KMS-11 (cell line): ENCODE measurements at regions not wholly inside any gene's neighbourhood (a gene's known extent, or its start where the extent isn't known, plus 50 kb on each side); places are given as distances from the start of the nearest gene placed in this dataset.

Source experiments
- H2AFZ ChIP-seq: fragments of 200-600 bp; sonication (generic); 2 replicates; pipeline ENCODE4 v1.6.1; 2016; ENCODE audit warnings: antibody characterized with exemption, mixed run types, low read depth
- H3K27ac ChIP-seq: fragments of 200-600 bp; sonication (generic); 2 replicates; pipeline ENCODE4 v1.6.1; 2016; ENCODE audit warnings: mild to moderate bottlenecking, mixed run types
- H3K27me3 ChIP-seq: fragments of 200-600 bp; sonication (generic); 2 replicates; pipeline ENCODE4 v1.6.1; 2017; ENCODE audit warnings: mild to moderate bottlenecking, low read depth, mixed run types, moderate library complexity; ENCODE audit not compliant: insufficient read depth
- H3K36me3 ChIP-seq: fragments of 200-600 bp; sonication (generic); 2 replicates; pipeline ENCODE4 v1.6.1; 2017; ENCODE audit warnings: mild to moderate bottlenecking, mixed run types; ENCODE audit not compliant: insufficient read depth
- H3K4me1 ChIP-seq: fragments of 200-600 bp; sonication (generic); 2 replicates; pipeline ENCODE4 v1.6.1; 2016; ENCODE audit warnings: mild to moderate bottlenecking, low read depth, mixed run types; ENCODE audit not compliant: poor library complexity, severe bottlenecking
- H3K4me2 ChIP-seq: fragments of 200-600 bp; sonication (generic); 2 replicates; pipeline ENCODE4 v1.7.0; 2016; ENCODE audit warnings: mild to moderate bottlenecking, mixed run types
- H3K4me3 ChIP-seq: fragments of 200-600 bp; sonication (generic); IDR thresholded peaks from 2 replicates; pipeline ENCODE4 v1.6.1; 2017; ENCODE audit warnings: low read depth, low read length, mixed read lengths; ENCODE audit not compliant: insufficient read depth
- H3K79me2 ChIP-seq: fragments of 200-600 bp; sonication (generic); 2 replicates; pipeline ENCODE4 v1.6.1; 2016; ENCODE audit warnings: low read depth, mixed run types; ENCODE audit not compliant: insufficient read depth
- H3K9ac ChIP-seq: fragments of 200-600 bp; sonication (generic); 2 replicates; pipeline ENCODE4 v1.6.1; 2016; ENCODE audit warnings: mild to moderate bottlenecking, mixed run types
- H4K20me1 ChIP-seq: fragments of 200-600 bp; sonication (generic); 2 replicates; pipeline ENCODE4 v1.6.1; 2016; ENCODE audit warnings: mild to moderate bottlenecking, mixed run types; ENCODE audit not compliant: insufficient read depth
- TF ChIP-seq, protein P1 (sequence below): fragments of 200-600 bp; sonication (generic); conservative IDR thresholded peaks from 2 replicates; pipeline ENCODE4 v1.6.1; 2017; ENCODE audit warnings: low read depth, mild to moderate bottlenecking, antibody characterized with exemption, low read length, moderate library complexity, mixed read lengths

DNA sequence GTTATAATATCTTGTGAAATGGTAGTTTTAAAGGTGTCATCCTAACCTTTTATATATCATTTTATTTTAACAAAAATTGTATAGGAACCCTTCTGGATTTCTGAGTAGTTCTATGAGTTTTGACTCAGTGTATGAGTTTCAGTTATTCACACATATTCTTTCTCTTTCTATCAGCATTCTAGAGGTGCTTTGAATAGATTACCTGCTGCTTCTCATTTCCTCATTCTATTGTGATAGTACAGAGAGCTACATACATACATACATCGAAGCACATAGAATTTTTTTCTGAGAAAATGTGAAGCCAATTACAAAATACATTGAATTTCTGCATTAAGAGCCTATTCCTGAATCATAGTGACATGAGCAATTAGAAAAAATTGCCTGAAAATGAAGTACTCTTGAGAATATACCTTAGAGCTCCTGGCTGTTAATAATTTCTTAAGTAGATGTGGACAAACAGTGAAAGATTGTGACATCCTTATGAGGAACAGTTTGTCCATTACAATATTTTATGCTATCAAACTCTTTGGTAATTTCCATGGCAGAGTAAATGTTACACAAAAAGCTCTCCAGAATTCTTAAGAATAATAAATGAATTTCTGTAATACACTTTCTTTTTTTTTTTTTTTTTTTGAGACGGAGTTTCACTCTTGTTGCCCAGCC lies 556.6 kb downstream of the TRHDE start:
- no peak overlapping the region for H2AFZ ChIP-seq

DNA sequence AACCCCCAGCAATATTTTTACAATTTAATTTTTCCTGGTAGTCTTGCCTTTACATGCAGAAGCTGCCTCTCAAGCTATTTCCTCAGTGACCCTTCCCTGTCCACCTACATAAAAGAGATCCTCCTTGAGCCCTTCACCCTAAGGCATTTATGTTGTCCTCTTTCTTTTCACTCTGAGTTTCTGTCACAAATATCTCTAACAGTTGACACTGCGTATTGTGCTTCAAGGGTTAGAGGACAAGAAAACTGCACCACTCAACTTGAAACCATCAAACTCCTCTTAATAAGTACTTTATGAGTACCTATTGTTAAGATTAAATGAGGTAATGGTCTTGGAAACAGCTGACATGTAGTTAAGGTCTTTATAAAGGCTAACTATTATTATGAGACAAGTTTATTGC lies 557.7 kb downstream of the TRHDE start:
- H3K27me3 ChIP-seq: no peaks in the 10 kb centered on the region

More for the DNA sequence above, 556.6 kb downstream of the TRHDE start:
- H3K36me3 ChIP-seq: no peaks in the 10 kb centered on the region
- TF ChIP-seq, protein P1, sequence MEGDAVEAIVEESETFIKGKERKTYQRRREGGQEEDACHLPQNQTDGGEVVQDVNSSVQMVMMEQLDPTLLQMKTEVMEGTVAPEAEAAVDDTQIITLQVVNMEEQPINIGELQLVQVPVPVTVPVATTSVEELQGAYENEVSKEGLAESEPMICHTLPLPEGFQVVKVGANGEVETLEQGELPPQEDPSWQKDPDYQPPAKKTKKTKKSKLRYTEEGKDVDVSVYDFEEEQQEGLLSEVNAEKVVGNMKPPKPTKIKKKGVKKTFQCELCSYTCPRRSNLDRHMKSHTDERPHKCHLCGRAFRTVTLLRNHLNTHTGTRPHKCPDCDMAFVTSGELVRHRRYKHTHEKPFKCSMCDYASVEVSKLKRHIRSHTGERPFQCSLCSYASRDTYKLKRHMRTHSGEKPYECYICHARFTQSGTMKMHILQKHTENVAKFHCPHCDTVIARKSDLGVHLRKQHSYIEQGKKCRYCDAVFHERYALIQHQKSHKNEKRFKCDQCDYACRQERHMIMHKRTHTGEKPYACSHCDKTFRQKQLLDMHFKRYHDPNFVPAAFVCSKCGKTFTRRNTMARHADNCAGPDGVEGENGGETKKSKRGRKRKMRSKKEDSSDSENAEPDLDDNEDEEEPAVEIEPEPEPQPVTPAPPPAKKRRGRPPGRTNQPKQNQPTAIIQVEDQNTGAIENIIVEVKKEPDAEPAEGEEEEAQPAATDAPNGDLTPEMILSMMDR: no peak
- H3K4me2 ChIP-seq: no peak overlapping the region
- no peaks in the 10 kb centered on the region for H3K27me3 ChIP-seq
- H3K9ac ChIP-seq: no peak overlapping the region
- no peak overlapping the region for H3K4me3 ChIP-seq
- no peak overlapping the region for H3K27ac ChIP-seq
- no peaks in the 10 kb centered on the region for H3K79me2 ChIP-seq
- H4K20me1 ChIP-seq: no peaks in the 10 kb centered on the region
- H3K4me1 ChIP-seq: no peaks in the 10 kb centered on the region

DNA sequence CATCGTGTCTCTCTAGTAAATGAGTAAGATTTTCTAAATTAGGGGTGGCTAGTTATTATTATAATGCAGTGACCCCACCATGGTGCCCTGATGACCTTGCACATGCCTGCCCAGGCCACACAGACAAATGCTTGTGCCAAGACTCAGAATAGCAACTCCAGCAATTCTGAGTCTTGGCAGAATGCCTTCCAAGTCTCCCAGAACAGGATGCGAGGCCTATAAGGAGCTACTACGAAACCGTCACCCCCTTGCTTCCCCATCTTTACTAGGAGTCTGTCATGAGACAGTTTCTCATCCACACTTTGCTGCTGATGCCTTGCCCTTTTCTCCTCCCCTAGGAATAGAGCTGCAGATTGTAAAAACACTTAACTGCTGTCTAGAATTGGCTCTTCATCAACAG lies 559.9 kb downstream of the TRHDE start:
- Histone ChIP-seq H3K4me1 (no peaks in the 10 kb centered on the region), H3K4me3 (no peak overlapping the region), H3K27ac (no peak overlapping the region), H3K79me2 (no peaks in the 10 kb centered on the region), H2AFZ (no peak overlapping the region), H3K9ac (no peak overlapping the region), H3K36me3 (no peaks in the 10 kb centered on the region), H3K27me3 (no peaks in the 10 kb centered on the region), H3K4me2 (no peak overlapping the region), H4K20me1 (no peaks in the 10 kb centered on the region)
- TF ChIP-seq, protein P1: no peak

More for the DNA sequence above, 557.7 kb downstream of the TRHDE start:
- Histone ChIP-seq H3K27ac (no peak overlapping the region), H3K4me3 (no peak overlapping the region), H3K36me3 (no peaks in the 10 kb centered on the region), H3K4me2 (no peak overlapping the region), H3K9ac (no peak overlapping the region), H4K20me1 (no peaks in the 10 kb centered on the region), H2AFZ (no peak overlapping the region), H3K4me1 (no peaks in the 10 kb centered on the region), H3K79me2 (no peaks in the 10 kb centered on the region)
- TF ChIP-seq, protein P1: no peak

DNA sequence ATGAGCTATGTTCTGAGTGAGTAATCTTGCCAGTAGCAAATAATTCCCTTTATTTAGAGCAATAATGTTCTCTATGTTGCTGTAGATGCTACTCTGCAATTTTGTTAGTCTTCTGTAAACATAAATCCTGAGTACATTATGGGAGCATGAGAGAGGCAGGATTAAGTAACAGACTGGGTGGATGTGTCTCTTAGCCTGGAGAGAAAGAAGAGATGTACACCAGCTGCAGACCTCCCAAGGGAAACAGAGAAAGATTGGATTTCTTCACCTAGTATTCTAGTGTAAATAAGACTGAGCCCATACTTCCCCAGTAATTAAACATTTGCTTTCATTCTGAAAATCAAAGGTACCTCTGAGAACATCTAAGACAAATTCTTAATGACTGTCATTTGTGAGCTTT lies 564.0 kb downstream of the TRHDE start:
- no peaks in the 10 kb centered on the region for H3K36me3 ChIP-seq
- H3K9ac ChIP-seq: no peak overlapping the region
- H2AFZ ChIP-seq: no peak overlapping the region
- H3K27ac ChIP-seq: no peak overlapping the region
- no peaks in the 10 kb centered on the region for H4K20me1 ChIP-seq
- H3K27me3 ChIP-seq: no peaks in the 10 kb centered on the region
- no peak overlapping the region for H3K4me3 ChIP-seq
- H3K4me2 ChIP-seq: no peak overlapping the region
- H3K79me2 ChIP-seq: no peaks in the 10 kb centered on the region
- H3K4me1 ChIP-seq: no peaks in the 10 kb centered on the region
- TF ChIP-seq, protein P1: no peak
